ENCODE measurements at regions not wholly inside any gene's neighbourhood (a gene's known extent, or its start where the extent isn't known, plus 50 kb on each side); places are given as distances from the start of the nearest gene placed in this dataset.

DNA sequence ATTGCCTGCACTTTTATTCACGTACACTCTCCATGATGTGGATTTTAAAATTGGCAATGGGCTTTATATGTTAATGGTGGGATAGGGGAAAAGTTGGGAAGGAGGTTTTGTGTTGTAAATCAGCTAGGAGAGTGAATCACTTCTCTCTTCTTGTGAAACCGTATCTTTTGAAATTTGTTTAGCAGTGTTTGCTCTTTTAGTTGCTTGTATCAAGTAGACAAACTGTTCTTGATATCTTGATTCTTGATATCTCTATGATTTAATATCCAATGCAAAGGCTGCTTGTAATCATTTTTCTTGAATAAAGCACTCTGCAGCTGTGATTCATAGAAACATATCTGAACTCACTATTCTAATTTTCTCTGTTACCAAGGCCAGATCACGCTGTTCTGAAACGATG lies 615.1 kb downstream of the CCER1 start:
- TF ChIP-seq CTCF (IDR thresholded peaks at IDR 0.05 in 8 of 11, conservative IDR thresholded peaks at IDR 0.05 in 3 of 11) (no peak), POLR2AphosphoS5 (IDR thresholded peaks at IDR 0.05) (no peak)

All from spleen (tissue), 7 donors.